K562 (cell line): ENCODE measurements at regions not wholly inside any gene's neighbourhood (a gene's known extent, or its start where the extent isn't known, plus 50 kb on each side); places are given as distances from the start of the nearest gene placed in this dataset.

Experiments
- ATAC-seq: fragments of 200-7000 bp; cut with Tn5 transposase; 3 replicates; pipeline ENCODE4 v1.9.1; 2020; ENCODE audit warnings: moderate library complexity
- BruUV-seq: library from RNA; stranded (reverse); fragments of 400-500 nt; replicated peaks from 2 replicates; lab custom pipeline; 2021; lab: Mats Ljungman, UMichigan
- CTCF ChIA-PET: fragments of 300-600 bp; formaldehyde crosslinking; extraction: SDS; loops from one replicate; lab custom pipeline; 2021; ENCODE audit warnings: low intra/inter-chr PET ratio; lab: Yijun Ruan, JAX
- POLR2A ChIA-PET: fragments of 300-600, 350-650 bp; sonication (Branson Sonifier 250); formaldehyde crosslinking; extraction: SDS; loops from one replicate; lab custom pipeline; 2021; ENCODE audit warnings: antibody characterized with exemption, inconsistent platforms; lab: Yijun Ruan, JAX
- DNase-seq, 4 experiments: peaks; one replicate each; pipeline versions ENCODE4 v3.0.0 to v3.0.0-alpha.2; 2011 to 2018; ENCODE audit warnings: low spot score in 3 of 4, mixed read lengths in 3 of 4; ENCODE audit errors: extremely low read depth in 1 of 4
- FAIRE-seq: peaks from 2 replicates; lab custom pipeline; 2011; peaks lifted over from hg19 to GRCh38; lab: Jason Lieb, UNC
- H2AFZ ChIP-seq: 2 replicates; pipeline ENCODE4 v1.6.0; 2011; ENCODE audit warnings: low read depth, low read length, control low read depth, inconsistent platforms
- H3K27ac ChIP-seq: fragments of 200-600 bp; 3 replicates; pipeline ENCODE4 v1.8.0; 2011; ENCODE audit warnings: low read depth, mild to moderate bottlenecking, control low read depth, inconsistent platforms, low read length, moderate library complexity, mixed read lengths; ENCODE audit errors: extremely low read depth
- H3K27me3 ChIP-seq, 2 experiments: fragments of 300-600 bp in 1 of 2; 2 replicates in 1 of 2; 3 replicates in 1 of 2; pipeline versions ENCODE4 v1.6.0 to v1.8.0; 2011; ENCODE audit warnings: inconsistent platforms in 2 of 2, low read length in 2 of 2, mild to moderate bottlenecking in 1 of 2, mixed read lengths in 1 of 2, moderate library complexity in 1 of 2; ENCODE audit not compliant: control insufficient read depth in 2 of 2, insufficient read depth in 2 of 2
- H3K36me3 ChIP-seq: fragments of 300-600 bp; 3 replicates; pipeline ENCODE4 v1.8.0; 2011; ENCODE audit warnings: mild to moderate bottlenecking, low read length, inconsistent platforms; ENCODE audit not compliant: control insufficient read depth, insufficient read depth
- H3K4me1 ChIP-seq, 2 experiments: fragments of 200-600 bp in 1 of 2; replicated peaks in 1 of 2; 2 replicates in 1 of 2; 3 replicates in 1 of 2; pipeline versions ENCODE4 v1.5.1 to v1.8.0; 2011; ENCODE audit warnings: inconsistent platforms in 2 of 2, low read length in 2 of 2, mild to moderate bottlenecking in 1 of 2, mixed read lengths in 1 of 2, moderate library complexity in 1 of 2; ENCODE audit not compliant: control insufficient read depth in 2 of 2, insufficient read depth in 2 of 2
- H3K4me2 ChIP-seq: 2 replicates; pipeline ENCODE4 v1.6.1; 2011; ENCODE audit warnings: low read length, control low read depth, inconsistent platforms, mixed read lengths; ENCODE audit not compliant: insufficient read depth
- H3K4me3 ChIP-seq: fragments of 200-600 bp; sonication (generic), shearing (Covaris generic); 2 replicates; pipeline ENCODE4 v1.5.1; 2016; ENCODE audit warnings: control low read depth, inconsistent platforms
- H3K79me2 ChIP-seq: fragments of 200-600 bp; 3 replicates; pipeline ENCODE4 v1.8.0; 2011; ENCODE audit warnings: low read length, inconsistent platforms; ENCODE audit not compliant: control insufficient read depth, insufficient read depth
- H3K9ac ChIP-seq, 2 experiments: 2 replicates each; pipeline versions ENCODE4 v1.6.0 to v1.6.1; 2011; ENCODE audit warnings: low read depth in 2 of 2, low read length in 2 of 2, control low read depth in 1 of 2, inconsistent platforms in 1 of 2, mild to moderate bottlenecking in 1 of 2, mixed read lengths in 1 of 2; ENCODE audit not compliant: insufficient read depth in 1 of 2
- H3K9me1 ChIP-seq: one replicate; pipeline ENCODE4 v1.6.0; 2011; ENCODE audit warnings: inconsistent platforms, mild to moderate bottlenecking, low read length, moderate library complexity; ENCODE audit not compliant: control insufficient read depth, insufficient read depth
- H3K9me3 ChIP-seq: replicated peaks from 2 replicates; pipeline ENCODE4 v1.5.1; 2011; ENCODE audit warnings: low read depth, low read length, inconsistent platforms; ENCODE audit not compliant: control insufficient read depth, insufficient read depth
- H4K20me1 ChIP-seq: replicated peaks from 2 replicates; pipeline ENCODE4 v1.6.1; 2011; ENCODE audit warnings: low read length, inconsistent platforms, mixed read lengths; ENCODE audit not compliant: control insufficient read depth, insufficient read depth
- HNRNPL ChIP-seq: fragments of 200-400 bp; formaldehyde crosslinking; IDR thresholded peaks from 2 replicates; pipeline ENCODE4 v1.6.1; 2017; ENCODE audit warnings: low read depth, mild to moderate bottlenecking, low read length
- MGA ChIP-seq: fragments of 450-650 bp; IDR thresholded peaks from 2 replicates; pipeline ENCODE4 v1.6.1; 2016; ENCODE audit warnings: mild to moderate bottlenecking, moderate library complexity
- NR4A1 ChIP-seq, 2 experiments: fragments of 250-450 bp in 1 of 2; fragments of 450-650 bp in 1 of 2; sonication (Bioruptor Pico) in 1 of 2; IDR thresholded peaks; 2 replicates each; pipeline versions ENCODE4 v1.4.0 to v1.6.1; 2016 to 2020; ENCODE audit warnings: mild to moderate bottlenecking in 2 of 2, missing compliant biosample characterization in 1 of 2, missing genetic modification characterization in 1 of 2, moderate library complexity in 1 of 2
- SMAD2 ChIP-seq: fragments of 150-350 bp; IDR thresholded peaks from 2 replicates; pipeline ENCODE4 v1.6.1; 2014; ENCODE audit warnings: low read depth, mild to moderate bottlenecking, low read length
- THRA ChIP-seq: fragments of 450-650 bp; IDR thresholded peaks from 2 replicates; pipeline ENCODE4 v1.6.1; 2017; ENCODE audit warnings: mild to moderate bottlenecking, moderate library complexity
- ZNF780A ChIP-seq: fragments of 250-450 bp; sonication (Bioruptor Pico); IDR thresholded peaks from 2 replicates; pipeline ENCODE4 v1.5.0; 2021; ENCODE audit warnings: mild to moderate bottlenecking
- WGBS: fragments of 100-300 bp; shearing (Covaris generic); methylation state at CpG from one replicate; pipeline ENCODE4 v1.1.6; 2016; ENCODE audit warnings: low coverage, mixed read lengths; ENCODE audit not compliant: insufficient coverage; ENCODE audit errors: missing lambda C conversion rate; 5-methylcytosine and 5-hydroxymethylcytosine counted together
- in situ Hi-C: fragments of 300-500 bp; cut with MboI; formaldehyde crosslinking; loops from 4 replicates; pipeline ENCODE4 v1.15.0; 2018; ENCODE audit warnings: inconsistent platforms, mixed read lengths
- intact Hi-C: fragments of 100-400 bp; cut with micrococcal nuclease; formaldehyde crosslinking; loops from 2 replicates; pipeline ENCODE4 v1.14.2; 2022

GRCh38 chr4:137952116-137952515, 290.0 kb downstream of the SLC7A11 start (continued):
- TF ChIP-seq THRA = no peak

GRCh38 chr4:137950286-137950685, 291.9 kb downstream of the SLC7A11 start:
- TF ChIP-seq MGA (no peak), SMAD2 (no peak), ZNF780A (no peak), HNRNPL (no peak), NR4A1 (CRISPR knock-in tag; IDR thresholded peaks at IDR 0.05) (no peak), NR4A1 (tag; IDR thresholded peaks at IDR 0.05) (no peak)
- Histone ChIP-seq H2AFZ (no peak overlapping the region), H4K20me1 (no peaks in the 10 kb centered on the region), H3K36me3 (no peaks in the 10 kb centered on the region), H3K4me3 (no peak overlapping the region), H3K27ac (no peak overlapping the region), H3K9ac (no peak overlapping the region), H3K4me1 (no peaks in the 10 kb centered on the region), H3K9me3 (no peaks in the 10 kb centered on the region), H3K79me2 (no peaks in the 10 kb centered on the region), H3K4me2 (no peak overlapping the region), H3K27me3 (no peaks in the 10 kb centered on the region), H3K9me1 (no peaks in the 10 kb centered on the region)
- FAIRE-seq = no peak
- BruUV-seq = no TSS peak
- in situ Hi-C loops = no loop called here
- no peak for ATAC-seq
- intact Hi-C loops = no loop called here
- ChIA-PET POLR2A (no interaction called here), CTCF (no interaction called here)
- no peak for DNase-seq
- 11% methylated on average over 3 of the region's 3 CpGs for WGBS
